ENCODE measurements at regions not wholly inside any gene's neighbourhood (a gene's known extent, or its start where the extent isn't known, plus 50 kb on each side); places are given as distances from the start of the nearest gene placed in this dataset.

- H3K4me3 ChIP-seq (ENCODE audit: low read length) = no peak overlapping the region
- H3K27me3 Mint-ChIP-seq = no peaks in the 10 kb centered on the region
- intact Hi-C loops (cut with DNase I, micrococcal nuclease) = no loop called here
- DNase-seq (no peak), ATAC-seq (ENCODE audit: poor library complexity) (no peak)
- no peaks in the 10 kb centered on the region for H3K27me3 ChIP-seq (ENCODE audit: control insufficient read depth in 1 of 2, insufficient read depth in 2 of 2, low read length in 2 of 2)
- no peak overlapping the region for H3K4me3 Mint-ChIP-seq
- peaks cover 8% of the 10 kb centered on the region for H3K9me3 Mint-ChIP-seq
- CTCF ChIA-PET = no interaction called here
- no peak overlapping the region for H3K27ac Mint-ChIP-seq
- H3K4me1 ChIP-seq (ENCODE audit: insufficient read depth, low read length) = no peaks in the 10 kb centered on the region
- H3K9me3 ChIP-seq (ENCODE audit: control insufficient read depth in 1 of 2, insufficient read depth in 1 of 2, low read length in 2 of 2) = peaks cover 4 to 8% of the 10 kb centered on the region in 2 experiments
- H3K4me1 Mint-ChIP-seq (ENCODE audit: low read depth) = no peaks in the 10 kb centered on the region
- no peak overlapping the region for H3K27ac ChIP-seq (ENCODE audit: low read depth in 1 of 2, low read length in 2 of 2)
- POLR2A ChIA-PET = no interaction called here
- no peaks in the 10 kb centered on the region for H3K36me3 ChIP-seq (ENCODE audit: insufficient read depth, low read length)
- no peaks in the 10 kb centered on the region for H3K36me3 Mint-ChIP-seq (ENCODE audit: low read depth)
- no peak for TF ChIP-seq CTCF (IDR thresholded peaks at IDR 0.05)
Measured at GRCh38 chr18:52063923-52064322, 276.1 kb upstream of the DCC start.

GRCh38 chr18:52069201-52069600 is 270.8 kb upstream of the DCC start:
- CTCF ChIA-PET = no interaction called here
- intact Hi-C loops (cut with DNase I, micrococcal nuclease) = no loop called here

DNA sequence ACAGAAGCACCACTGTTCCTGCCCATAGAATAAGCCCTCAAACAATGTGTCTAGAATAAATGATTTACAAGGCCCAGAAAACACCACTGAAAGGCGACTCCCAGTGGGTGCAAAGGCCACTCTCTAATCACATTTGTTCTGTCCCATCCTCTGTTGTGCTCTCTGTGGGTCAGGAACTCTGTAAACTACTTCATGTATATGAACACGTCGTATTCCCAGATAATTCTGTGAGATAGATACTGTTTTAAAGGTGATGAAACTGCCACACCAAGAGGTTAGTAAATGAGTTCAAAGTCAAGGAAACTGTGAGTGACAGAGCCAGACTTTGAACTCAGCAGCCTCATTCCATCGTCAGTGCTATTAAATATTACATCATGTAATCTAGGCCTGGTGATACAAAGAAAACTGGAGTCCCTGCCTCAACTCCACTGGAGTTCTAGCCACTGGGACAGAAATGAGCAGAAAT is 269.7 kb upstream of the DCC start:
- Histone ChIP-seq H3K27ac (ENCODE audit: low read depth in 1 of 2, low read length in 2 of 2) (no peak overlapping the region), H3K4me1 (ENCODE audit: insufficient read depth, low read length) (no peaks in the 10 kb centered on the region), H3K27me3 (ENCODE audit: control insufficient read depth in 1 of 2, insufficient read depth in 2 of 2, low read length in 2 of 2) (no peaks in the 10 kb centered on the region), H3K36me3 (ENCODE audit: insufficient read depth, low read length) (no peaks in the 10 kb centered on the region), H3K4me3 (ENCODE audit: low read length) (no peak overlapping the region), H3K9me3 (ENCODE audit: control insufficient read depth in 1 of 2, insufficient read depth in 1 of 2, low read length in 2 of 2) (peaks cover 0 to 8% of the 10 kb centered on the region in 2 experiments)
- TF ChIP-seq CTCF (IDR thresholded peaks at IDR 0.05) = no peak
- intact Hi-C loops (cut with DNase I, micrococcal nuclease) = no loop called here
- no peak overlapping the region for H3K27ac Mint-ChIP-seq
- ATAC-seq (ENCODE audit: poor library complexity) (no peak), DNase-seq (no peak)
- H3K27me3 Mint-ChIP-seq = no peaks in the 10 kb centered on the region
- H3K4me1 Mint-ChIP-seq (ENCODE audit: low read depth) = no peaks in the 10 kb centered on the region
- no peak overlapping the region for H3K4me3 Mint-ChIP-seq
- POLR2A ChIA-PET = no interaction called here
- H3K36me3 Mint-ChIP-seq (ENCODE audit: low read depth) = no peaks in the 10 kb centered on the region
- CTCF ChIA-PET = no interaction called here
- peaks cover 13% of the 10 kb centered on the region for H3K9me3 Mint-ChIP-seq

More at GRCh38 chr18:52069201-52069600, 270.8 kb upstream of the DCC start:
- no peaks in the 10 kb centered on the region for H3K27me3 ChIP-seq (ENCODE audit: control insufficient read depth in 1 of 2, insufficient read depth in 2 of 2, low read length in 2 of 2)
- H3K36me3 Mint-ChIP-seq (ENCODE audit: low read depth) = no peaks in the 10 kb centered on the region
- no peak overlapping the region for H3K27ac ChIP-seq (ENCODE audit: low read depth in 1 of 2, low read length in 2 of 2)
- H3K27me3 Mint-ChIP-seq = no peaks in the 10 kb centered on the region
- H3K4me1 Mint-ChIP-seq (ENCODE audit: low read depth) = no peaks in the 10 kb centered on the region
- no peak for TF ChIP-seq CTCF (IDR thresholded peaks at IDR 0.05)
- H3K4me3 ChIP-seq (ENCODE audit: low read length) = no peak overlapping the region
- peaks cover 4 to 8% of the 10 kb centered on the region in 2 experiments for H3K9me3 ChIP-seq (ENCODE audit: control insufficient read depth in 1 of 2, insufficient read depth in 1 of 2, low read length in 2 of 2)
- no peak for ATAC-seq (ENCODE audit: poor library complexity)
- no peaks in the 10 kb centered on the region for H3K4me1 ChIP-seq (ENCODE audit: insufficient read depth, low read length)
- H3K9me3 Mint-ChIP-seq = peaks cover 13% of the 10 kb centered on the region
- no peak overlapping the region for H3K4me3 Mint-ChIP-seq
- no peak for DNase-seq
- H3K36me3 ChIP-seq (ENCODE audit: insufficient read depth, low read length) = no peaks in the 10 kb centered on the region
- H3K27ac Mint-ChIP-seq = no peak overlapping the region
- POLR2A ChIA-PET = no interaction called here

Measured in CD4-positive, alpha-beta T cell (primary cell).